ENCODE measurements at regions not wholly inside any gene's neighbourhood (a gene's known extent, or its start where the extent isn't known, plus 50 kb on each side); places are given as distances from the start of the nearest gene placed in this dataset.

GRCh38 chr2:84373391-84373790 lies 85.7 kb downstream of the SUCLG1 start:
- no peaks in the 10 kb centered on the region for H3K4me1 ChIP-seq (ENCODE audit: insufficient read depth, insufficient read length)
- DNase-seq (ENCODE audit: low read depth, low spot score): no peak
- no peak overlapping the region for H3K4me3 ChIP-seq (ENCODE audit: insufficient read length, low read depth)
- no peak for TF ChIP-seq YY1 (IDR thresholded peaks at IDR 0.05; ENCODE audit: insufficient read depth, insufficient read length)
- no peak for TF ChIP-seq SUZ12 (IDR thresholded peaks at IDR 0.05; ENCODE audit: extremely low read depth, insufficient read depth, insufficient read length)
- TF ChIP-seq ZNF274 (IDR thresholded peaks at IDR 0.05; ENCODE audit: low read depth, low read length): no peak
- H3K27me3 ChIP-seq (ENCODE audit: insufficient read depth, insufficient read length): no peaks in the 10 kb centered on the region
- no peaks in the 10 kb centered on the region for H3K36me3 ChIP-seq (ENCODE audit: insufficient read depth, insufficient read length, low read length)
- H3K9ac ChIP-seq (ENCODE audit: insufficient read length, low read depth): no peak overlapping the region
- no peaks in the 10 kb centered on the region for H3K9me3 ChIP-seq (ENCODE audit: insufficient read depth, low read length)

- Histone ChIP-seq H3K4me3 (ENCODE audit: insufficient read length, low read depth) (no peak overlapping the region), H3K4me1 (ENCODE audit: insufficient read depth, insufficient read length) (no peaks in the 10 kb centered on the region), H3K9ac (ENCODE audit: insufficient read length, low read depth) (no peak overlapping the region), H3K9me3 (ENCODE audit: insufficient read depth, low read length) (no peaks in the 10 kb centered on the region), H3K27me3 (ENCODE audit: insufficient read depth, insufficient read length) (no peaks in the 10 kb centered on the region), H3K36me3 (ENCODE audit: insufficient read depth, insufficient read length, low read length) (no peaks in the 10 kb centered on the region)
- TF ChIP-seq SUZ12 (IDR thresholded peaks at IDR 0.05; ENCODE audit: extremely low read depth, insufficient read depth, insufficient read length) (no peak), YY1 (IDR thresholded peaks at IDR 0.05; ENCODE audit: insufficient read depth, insufficient read length) (no peak), ZNF274 (IDR thresholded peaks at IDR 0.05; ENCODE audit: low read depth, low read length) (no peak)
- DNase-seq (ENCODE audit: low read depth, low spot score): no peak
Observed at GRCh38 chr2:84362541-84362940, 96.5 kb downstream of the SUCLG1 start.

- H3K27me3 ChIP-seq (ENCODE audit: insufficient read depth, insufficient read length): no peaks in the 10 kb centered on the region
- H3K4me1 ChIP-seq (ENCODE audit: insufficient read depth, insufficient read length): no peaks in the 10 kb centered on the region
- H3K36me3 ChIP-seq (ENCODE audit: insufficient read depth, insufficient read length, low read length): no peaks in the 10 kb centered on the region
- H3K9me3 ChIP-seq (ENCODE audit: insufficient read depth, low read length): no peaks in the 10 kb centered on the region
- no peak for DNase-seq (ENCODE audit: low read depth, low spot score)
- no peak overlapping the region for H3K4me3 ChIP-seq (ENCODE audit: insufficient read length, low read depth)
- TF ChIP-seq ZNF274 (IDR thresholded peaks at IDR 0.05; ENCODE audit: low read depth, low read length): no peak
- TF ChIP-seq SUZ12 (IDR thresholded peaks at IDR 0.05; ENCODE audit: extremely low read depth, insufficient read depth, insufficient read length): no peak
- no peak for TF ChIP-seq YY1 (IDR thresholded peaks at IDR 0.05; ENCODE audit: insufficient read depth, insufficient read length)
- H3K9ac ChIP-seq (ENCODE audit: insufficient read length, low read depth): no peak overlapping the region
Observed at GRCh38 chr2:84338069-84338468, 121.0 kb downstream of the SUCLG1 start.

- H3K27me3 ChIP-seq (ENCODE audit: insufficient read depth, insufficient read length): no peaks in the 10 kb centered on the region
- DNase-seq (ENCODE audit: low read depth, low spot score): no peak
- H3K4me1 ChIP-seq (ENCODE audit: insufficient read depth, insufficient read length): no peaks in the 10 kb centered on the region
- H3K9ac ChIP-seq (ENCODE audit: insufficient read length, low read depth): no peak overlapping the region
- no peaks in the 10 kb centered on the region for H3K9me3 ChIP-seq (ENCODE audit: insufficient read depth, low read length)
- H3K36me3 ChIP-seq (ENCODE audit: insufficient read depth, insufficient read length, low read length): no peaks in the 10 kb centered on the region
- no peak overlapping the region for H3K4me3 ChIP-seq (ENCODE audit: insufficient read length, low read depth)
- no peak for TF ChIP-seq ZNF274 (IDR thresholded peaks at IDR 0.05; ENCODE audit: low read depth, low read length)
- TF ChIP-seq SUZ12 (IDR thresholded peaks at IDR 0.05; ENCODE audit: extremely low read depth, insufficient read depth, insufficient read length): no peak
- TF ChIP-seq YY1 (IDR thresholded peaks at IDR 0.05; ENCODE audit: insufficient read depth, insufficient read length): no peak
Observed at GRCh38 chr2:84327645-84328249, 131.3 kb downstream of the SUCLG1 start.

GRCh38 chr2:84326831-84327432 lies 132.1 kb downstream of the SUCLG1 start:
- H3K27me3 ChIP-seq (ENCODE audit: insufficient read depth, insufficient read length): no peaks in the 10 kb centered on the region
- no peaks in the 10 kb centered on the region for H3K9me3 ChIP-seq (ENCODE audit: insufficient read depth, low read length)
- no peaks in the 10 kb centered on the region for H3K36me3 ChIP-seq (ENCODE audit: insufficient read depth, insufficient read length, low read length)
- no peak for DNase-seq (ENCODE audit: low read depth, low spot score)
- TF ChIP-seq YY1 (IDR thresholded peaks at IDR 0.05; ENCODE audit: insufficient read depth, insufficient read length) (no peak), SUZ12 (IDR thresholded peaks at IDR 0.05; ENCODE audit: extremely low read depth, insufficient read depth, insufficient read length) (no peak), ZNF274 (IDR thresholded peaks at IDR 0.05; ENCODE audit: low read depth, low read length) (no peak)
- no peak overlapping the region for H3K4me3 ChIP-seq (ENCODE audit: insufficient read length, low read depth)
- H3K4me1 ChIP-seq (ENCODE audit: insufficient read depth, insufficient read length): no peaks in the 10 kb centered on the region
- H3K9ac ChIP-seq (ENCODE audit: insufficient read length, low read depth): no peak overlapping the region

- no peaks in the 10 kb centered on the region for H3K36me3 ChIP-seq (ENCODE audit: insufficient read depth, insufficient read length, low read length)
- H3K4me1 ChIP-seq (ENCODE audit: insufficient read depth, insufficient read length): no peaks in the 10 kb centered on the region
- no peak for DNase-seq (ENCODE audit: low read depth, low spot score)
- H3K27me3 ChIP-seq (ENCODE audit: insufficient read depth, insufficient read length): no peaks in the 10 kb centered on the region
- TF ChIP-seq YY1 (IDR thresholded peaks at IDR 0.05; ENCODE audit: insufficient read depth, insufficient read length) (no peak), ZNF274 (IDR thresholded peaks at IDR 0.05; ENCODE audit: low read depth, low read length) (no peak), SUZ12 (IDR thresholded peaks at IDR 0.05; ENCODE audit: extremely low read depth, insufficient read depth, insufficient read length) (no peak)
- H3K9me3 ChIP-seq (ENCODE audit: insufficient read depth, low read length): no peaks in the 10 kb centered on the region
- no peak overlapping the region for H3K4me3 ChIP-seq (ENCODE audit: insufficient read length, low read depth)
- H3K9ac ChIP-seq (ENCODE audit: insufficient read length, low read depth): no peak overlapping the region
Observed at GRCh38 chr2:84323890-84324289, 135.2 kb downstream of the SUCLG1 start.

- Histone ChIP-seq H3K4me3 (ENCODE audit: insufficient read length, low read depth) (no peak overlapping the region), H3K9me3 (ENCODE audit: insufficient read depth, low read length) (no peaks in the 10 kb centered on the region), H3K4me1 (ENCODE audit: insufficient read depth, insufficient read length) (no peaks in the 10 kb centered on the region), H3K27me3 (ENCODE audit: insufficient read depth, insufficient read length) (no peaks in the 10 kb centered on the region), H3K9ac (ENCODE audit: insufficient read length, low read depth) (no peak overlapping the region), H3K36me3 (ENCODE audit: insufficient read depth, insufficient read length, low read length) (no peaks in the 10 kb centered on the region)
- no peak for DNase-seq (ENCODE audit: low read depth, low spot score)
- no peak for TF ChIP-seq SUZ12 (IDR thresholded peaks at IDR 0.05; ENCODE audit: extremely low read depth, insufficient read depth, insufficient read length)
- TF ChIP-seq YY1 (IDR thresholded peaks at IDR 0.05; ENCODE audit: insufficient read depth, insufficient read length): no peak
- no peak for TF ChIP-seq ZNF274 (IDR thresholded peaks at IDR 0.05; ENCODE audit: low read depth, low read length)
Observed at GRCh38 chr2:84320940-84321339, 138.1 kb downstream of the SUCLG1 start.

Data from NT2/D1 (cell line).